Activated T-cell treated with anti-CD3 and anti-CD28 coated beads, Interleukin-2, amount 50 U/mL, for 48 hours (primary cell): ENCODE measurements at regions not wholly inside any gene's neighbourhood (a gene's known extent, or its start where the extent isn't known, plus 50 kb on each side); places are given as distances from the start of the nearest gene placed in this dataset.
"Not testable (repeated sequence)": the region's sequence is repeated elsewhere in the genome, so short reads cannot be mapped to it uniquely, and the experiment has no call there.

Source experiments
- DNase-seq, 2 experiments: peaks; one replicate each; pipeline ENCODE4 v3.0.0-alpha.2; 2020

DNA sequence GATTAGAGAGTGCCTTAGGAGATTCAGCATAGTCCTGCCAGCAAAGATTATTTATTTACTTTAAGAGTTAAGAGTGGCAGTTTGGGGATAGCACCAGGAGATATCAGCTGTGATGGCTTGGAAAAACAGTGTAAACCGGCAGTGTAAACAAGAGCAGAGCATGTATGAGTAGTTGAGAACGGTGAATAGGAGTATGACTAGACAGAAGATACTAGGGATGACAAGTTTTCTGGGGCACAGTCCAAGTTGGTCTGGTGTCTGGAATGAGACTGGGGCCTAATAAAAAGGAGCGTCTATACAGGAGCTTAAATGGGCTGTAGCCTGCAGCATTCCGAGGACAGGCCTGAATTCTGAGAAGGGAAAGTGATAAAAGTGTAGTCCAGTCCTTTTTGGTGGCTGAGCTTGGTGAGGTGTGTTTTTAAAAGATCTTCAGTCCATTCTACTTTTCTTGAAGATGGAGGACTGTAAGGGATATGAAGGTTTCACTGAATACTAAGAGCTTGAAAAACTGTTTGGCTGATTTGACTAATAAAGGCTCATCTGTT, 117.8 kb downstream of the TLR5 start:
- DNase-seq = not testable (repeated sequence)

DNA sequence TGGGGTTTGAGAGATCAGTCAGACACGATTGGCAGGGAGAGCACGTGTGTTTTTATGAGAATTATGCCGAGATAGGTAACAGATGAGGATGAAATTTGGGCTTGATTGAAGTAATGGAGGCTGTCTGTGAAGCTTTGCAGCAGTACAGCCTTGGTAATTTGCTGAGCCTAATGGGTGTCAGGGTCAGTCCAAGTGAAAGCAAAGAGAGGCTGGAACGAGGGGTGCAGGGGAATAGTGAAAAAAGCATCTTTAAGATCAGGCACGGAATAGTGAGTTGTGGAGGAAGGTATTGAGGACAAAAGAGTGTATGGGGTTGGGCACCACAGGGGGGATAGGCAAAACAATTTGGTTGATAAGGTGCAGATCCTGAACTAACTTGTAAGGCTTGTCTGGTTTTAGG, 116.4 kb downstream of the TLR5 start:
- DNase-seq = not testable (repeated sequence)

DNA sequence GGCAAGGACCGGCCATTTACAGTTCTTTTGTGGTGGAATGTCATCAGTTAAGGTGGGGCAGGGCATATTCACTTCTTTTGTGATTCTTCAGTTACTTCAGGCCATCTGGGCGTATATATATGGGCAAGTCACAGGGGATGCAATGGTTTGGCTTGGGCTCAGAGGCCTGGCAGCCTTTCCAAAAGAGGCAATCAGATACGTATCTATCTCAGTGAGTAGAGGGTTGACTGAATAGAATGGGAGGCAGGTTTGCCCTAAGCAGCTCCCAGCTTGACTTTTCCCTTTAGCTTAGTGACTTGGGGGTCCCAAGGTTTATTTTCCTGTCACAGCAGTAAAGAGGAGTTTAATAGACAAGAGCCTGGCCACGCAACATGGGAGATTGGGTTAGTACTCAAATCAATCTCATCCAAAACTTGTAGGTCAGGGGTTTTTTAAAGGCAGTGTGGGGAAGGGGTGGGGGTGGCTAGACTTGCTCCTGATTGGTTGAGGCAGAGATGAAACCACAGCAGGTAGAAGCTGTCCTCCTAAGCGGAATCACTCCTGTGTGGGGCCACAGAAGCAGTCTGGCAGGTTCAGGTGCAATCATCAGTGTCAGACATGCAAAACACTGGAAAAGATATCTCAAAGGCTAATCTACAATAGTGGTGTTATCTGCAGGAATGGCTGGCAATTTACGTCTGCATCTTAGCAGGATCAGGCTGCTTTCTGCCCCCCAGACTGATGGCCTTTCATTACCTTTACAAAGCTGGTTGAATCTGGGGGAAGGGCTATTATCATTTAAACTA, 112.9 kb downstream of the TLR5 start:
- no peak for DNase-seq

DNA sequence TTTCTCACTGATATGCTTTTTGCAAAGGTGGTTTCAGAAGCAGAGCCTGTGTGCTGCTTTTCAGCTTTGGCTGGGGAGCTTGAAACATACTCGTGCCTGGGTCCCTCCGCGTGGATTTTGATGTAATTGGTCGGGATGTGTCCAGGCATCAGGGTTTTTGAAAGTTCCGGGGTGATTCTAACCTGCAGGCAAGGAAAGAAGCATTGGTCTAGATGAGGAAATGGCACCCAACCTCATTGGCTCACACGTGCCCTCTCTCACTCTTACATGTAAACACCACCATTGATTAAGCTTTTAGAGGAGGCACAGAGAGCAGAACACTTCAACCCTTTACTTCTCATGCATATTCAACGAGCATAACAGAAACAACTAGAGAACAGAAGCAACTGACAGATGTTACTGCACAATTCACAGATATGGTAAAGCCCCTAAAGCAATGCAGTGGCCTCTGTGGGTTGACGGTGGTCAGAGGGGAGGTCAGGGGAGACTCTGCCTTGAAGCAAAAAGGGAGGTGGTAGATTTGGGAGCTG, 112.1 kb downstream of the TLR5 start:
- no peak for DNase-seq

DNA sequence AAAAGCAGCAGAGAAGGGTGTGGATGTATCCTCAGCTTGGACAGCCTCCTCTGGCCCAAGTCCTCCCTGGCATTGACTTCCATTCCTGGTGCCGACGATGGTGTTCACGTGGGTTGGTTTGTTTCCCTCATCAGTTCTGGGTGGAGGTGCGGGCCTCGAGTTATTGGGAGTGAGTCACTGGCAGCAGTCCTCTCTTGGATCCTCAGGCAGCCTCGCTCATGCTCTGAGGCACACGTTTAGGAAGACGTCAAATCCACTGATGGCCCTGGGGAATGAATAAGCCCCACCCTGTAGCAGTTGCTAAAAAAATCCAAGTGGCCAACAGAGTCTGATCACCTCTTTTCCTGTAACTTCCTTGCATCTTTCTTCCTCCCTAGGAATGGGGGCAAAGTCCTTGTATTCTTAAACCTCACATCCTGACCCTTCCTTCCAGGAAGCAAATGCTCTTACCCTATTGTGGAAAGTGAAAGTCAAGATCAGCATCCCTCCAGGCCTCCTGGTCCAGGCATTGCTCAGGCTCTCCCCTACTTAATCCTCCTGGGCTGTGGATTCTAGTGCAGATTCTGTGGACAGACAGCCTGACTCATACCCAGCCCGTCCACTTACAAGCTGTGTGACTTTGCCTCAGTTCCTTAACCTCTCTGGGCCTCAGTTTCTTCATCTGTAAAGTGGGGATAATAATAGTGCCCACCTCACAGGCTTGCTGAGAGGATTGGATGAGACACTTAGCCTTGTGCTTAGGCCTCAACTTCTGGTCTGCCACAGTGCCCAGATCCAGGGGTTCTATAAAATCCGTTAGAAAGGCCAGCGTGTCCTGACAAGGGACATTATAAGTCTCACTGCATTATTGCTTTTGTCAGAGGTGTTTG, 111.1 kb downstream of the TLR5 start:
- DNase-seq = no peak

DNA sequence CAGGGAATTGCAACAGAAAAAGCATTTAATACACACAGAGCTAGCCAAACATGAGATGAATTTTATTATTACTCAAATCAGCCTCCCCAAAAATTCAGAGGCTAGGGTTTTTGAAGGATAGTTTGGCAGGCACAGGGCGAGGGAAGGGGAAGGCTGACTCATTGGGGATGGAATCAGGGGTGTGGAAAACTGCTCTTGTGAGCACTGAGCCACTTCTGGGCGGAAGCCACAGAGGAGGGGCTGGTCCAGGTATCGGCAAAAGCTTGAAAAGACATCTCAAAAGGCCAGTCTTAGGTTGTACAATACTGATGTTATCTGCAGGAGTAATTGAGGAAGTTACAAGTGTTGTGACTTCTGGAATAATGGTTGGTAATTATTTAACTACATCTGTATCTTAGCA, 109.4 kb downstream of the TLR5 start:
- DNase-seq = no peak

DNA sequence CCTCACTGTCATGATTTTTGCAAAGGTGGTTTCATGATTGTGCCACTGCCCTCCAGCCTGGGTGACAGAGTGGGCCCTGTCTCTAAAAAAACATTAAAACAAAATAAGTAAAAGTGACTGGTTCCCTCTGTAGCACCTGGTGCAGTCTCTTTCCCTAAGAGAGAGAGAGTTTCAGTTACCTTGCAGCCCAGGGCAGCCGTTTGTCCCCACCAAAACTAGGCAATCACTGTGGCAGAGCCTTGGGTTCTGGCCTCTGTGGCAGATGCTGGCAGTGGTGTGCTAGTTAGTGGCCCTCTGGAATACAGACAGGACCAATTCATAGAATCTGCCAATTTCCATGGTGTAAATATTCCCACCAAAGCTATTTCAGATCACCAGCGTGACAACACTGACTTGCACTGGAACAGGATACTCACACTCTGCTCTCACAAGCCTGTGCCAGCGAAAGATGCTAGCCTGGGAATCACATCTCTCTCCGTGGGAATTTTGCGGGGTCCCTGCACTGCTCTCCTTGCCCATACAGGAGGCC, 108.7 kb downstream of the TLR5 start:
- no peak for DNase-seq

DNA sequence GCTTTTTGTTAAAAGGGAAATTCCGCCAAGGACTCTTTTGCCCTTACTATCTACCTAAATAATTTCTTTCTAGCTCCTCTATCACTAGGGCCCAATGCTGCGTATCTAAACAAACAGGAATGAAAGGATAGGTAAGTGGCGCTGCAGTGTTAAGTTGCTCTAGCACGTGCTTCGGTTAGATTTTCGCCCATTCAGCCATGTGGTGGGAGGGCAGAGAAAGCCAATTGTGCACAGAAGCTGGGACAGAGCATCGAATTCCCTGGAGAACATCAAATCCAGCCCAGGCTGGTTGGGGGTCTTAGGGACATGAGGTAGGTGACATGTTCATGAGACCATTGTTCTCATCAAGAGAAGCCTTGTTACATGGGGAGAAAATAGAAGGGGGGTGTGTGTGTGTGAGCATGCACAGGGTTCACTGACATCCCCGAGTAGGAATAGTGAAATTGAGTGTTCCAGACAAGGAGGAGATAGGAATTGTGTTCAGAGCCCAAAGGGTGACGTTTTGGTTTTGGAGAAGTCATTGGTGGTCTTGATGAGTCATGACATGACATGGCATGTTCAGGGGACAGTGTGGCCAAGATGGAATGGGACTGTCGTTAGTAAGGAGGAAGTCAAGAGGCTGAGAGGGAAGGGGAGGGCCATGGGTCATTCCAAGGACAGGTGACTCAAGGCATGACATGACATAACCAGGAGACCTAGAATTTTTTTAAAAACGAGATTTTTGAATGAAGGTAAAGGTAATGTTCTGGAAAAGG, 107.1 kb downstream of the TLR5 start:
- no peak for DNase-seq

DNA sequence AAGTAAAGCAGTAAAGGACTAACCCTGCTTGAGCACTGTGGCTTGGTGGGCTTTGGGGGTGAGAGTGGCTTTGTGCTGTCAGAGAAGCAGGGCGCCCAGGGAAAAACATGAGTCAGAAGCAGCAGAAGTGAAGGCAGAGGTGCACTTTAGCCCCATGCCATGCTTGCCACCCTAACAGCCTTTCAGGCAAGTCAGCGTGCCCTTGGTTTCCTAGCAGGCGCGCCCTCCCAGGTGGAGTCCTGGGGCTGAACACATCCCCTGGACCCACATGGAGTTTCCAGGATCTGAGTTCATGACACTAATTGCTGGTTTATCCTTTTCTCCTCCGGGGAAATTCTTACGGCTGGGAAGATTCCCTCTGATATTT, 106.6 kb downstream of the TLR5 start:
- DNase-seq = no peak

DNA sequence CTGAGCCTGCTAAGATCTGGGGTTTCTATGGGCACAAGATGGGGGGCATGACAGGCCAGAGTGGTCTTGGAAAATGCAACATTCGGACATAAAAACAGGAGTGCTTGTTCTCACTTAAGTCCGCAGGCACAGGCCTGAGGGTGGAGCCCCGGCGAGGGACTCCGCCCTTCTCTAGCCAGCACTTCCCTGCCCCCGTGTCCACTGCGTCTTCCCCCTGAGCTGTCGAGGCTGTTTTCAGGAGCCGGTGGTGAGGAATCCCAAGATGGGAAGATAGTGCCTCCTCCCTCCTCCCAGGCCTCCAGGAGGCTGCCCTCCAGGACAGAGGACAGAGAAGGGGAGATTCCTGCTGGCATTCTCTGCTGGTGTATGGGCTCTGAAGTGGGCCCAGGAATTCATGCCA, 105.2 kb downstream of the TLR5 start:
- no peak for DNase-seq

DNA sequence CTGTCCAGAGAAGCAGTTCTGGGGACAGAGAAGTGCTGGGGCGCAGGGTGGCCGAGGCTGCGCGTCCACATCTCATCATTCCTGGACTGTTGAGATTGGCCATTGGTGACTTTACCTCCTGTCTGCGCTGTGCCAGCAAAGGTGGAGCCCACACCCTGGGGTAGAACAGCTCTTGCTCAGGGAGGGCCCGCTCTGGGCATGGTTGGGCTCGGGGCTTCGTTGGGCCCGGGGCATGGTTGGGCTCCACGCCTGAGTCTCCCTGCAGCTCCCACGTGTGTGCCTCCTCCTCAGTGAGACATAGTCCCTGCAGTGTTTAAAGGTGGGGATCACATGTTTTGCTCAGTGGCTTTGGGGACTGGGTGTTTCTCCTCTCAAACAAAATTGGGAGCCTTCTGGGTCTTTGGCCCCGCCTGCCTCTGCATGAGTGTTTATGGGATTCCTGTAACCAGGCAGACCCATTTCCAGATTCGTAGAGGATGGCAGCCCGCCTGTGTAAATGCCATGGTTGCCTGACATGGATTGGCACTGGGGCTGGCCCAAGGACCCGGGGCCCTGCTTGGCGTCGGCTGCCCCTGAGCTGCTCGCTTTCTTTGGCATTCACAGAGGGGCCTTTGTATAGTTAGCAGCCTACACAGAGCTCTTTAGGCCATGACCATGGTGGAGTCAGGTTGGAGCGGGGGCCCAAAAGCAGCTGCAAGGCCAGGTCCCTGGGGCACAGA, 104.6 kb downstream of the TLR5 start:
- no peak for DNase-seq

DNA sequence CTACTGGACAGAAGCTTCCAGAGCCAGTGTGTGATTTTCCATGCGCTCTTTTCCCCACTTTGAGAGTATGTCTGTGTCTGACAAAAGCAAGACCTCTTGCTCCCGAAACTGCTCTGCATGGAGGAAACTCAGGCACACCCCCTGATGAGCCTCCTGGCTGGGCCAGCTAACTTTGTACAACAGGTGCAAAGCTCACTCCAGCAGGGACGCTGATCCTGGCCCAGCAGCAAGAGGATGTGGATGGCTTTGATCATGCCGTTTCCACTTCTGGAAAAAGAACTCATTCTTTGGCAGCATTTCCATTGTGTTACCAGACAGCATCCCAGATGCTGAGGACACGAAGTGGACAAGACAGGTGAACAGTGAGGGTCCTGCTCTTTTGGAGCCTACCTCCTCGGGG, 103.1 kb downstream of the TLR5 start:
- no peak for DNase-seq

DNA sequence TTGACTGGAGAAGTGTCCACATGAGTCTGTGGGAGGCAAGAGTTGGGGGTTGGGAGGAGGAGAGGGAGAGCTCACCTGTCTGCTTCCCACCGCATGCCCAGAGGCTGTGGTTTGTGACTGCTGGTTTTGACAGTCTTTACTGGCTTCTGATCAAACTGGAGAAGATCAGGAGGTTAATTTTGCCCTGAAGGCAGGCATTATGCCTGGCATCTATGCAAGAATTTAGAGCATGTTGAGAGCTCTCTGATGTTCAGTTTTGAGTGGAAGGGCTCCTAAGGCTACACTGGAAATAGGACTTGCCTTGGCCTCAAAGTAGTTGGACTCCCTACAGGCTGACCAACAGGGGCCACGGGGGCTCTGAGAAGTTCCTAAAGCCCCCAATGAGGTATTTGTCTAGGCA, 101.6 kb downstream of the TLR5 start:
- DNase-seq = no peak

DNA sequence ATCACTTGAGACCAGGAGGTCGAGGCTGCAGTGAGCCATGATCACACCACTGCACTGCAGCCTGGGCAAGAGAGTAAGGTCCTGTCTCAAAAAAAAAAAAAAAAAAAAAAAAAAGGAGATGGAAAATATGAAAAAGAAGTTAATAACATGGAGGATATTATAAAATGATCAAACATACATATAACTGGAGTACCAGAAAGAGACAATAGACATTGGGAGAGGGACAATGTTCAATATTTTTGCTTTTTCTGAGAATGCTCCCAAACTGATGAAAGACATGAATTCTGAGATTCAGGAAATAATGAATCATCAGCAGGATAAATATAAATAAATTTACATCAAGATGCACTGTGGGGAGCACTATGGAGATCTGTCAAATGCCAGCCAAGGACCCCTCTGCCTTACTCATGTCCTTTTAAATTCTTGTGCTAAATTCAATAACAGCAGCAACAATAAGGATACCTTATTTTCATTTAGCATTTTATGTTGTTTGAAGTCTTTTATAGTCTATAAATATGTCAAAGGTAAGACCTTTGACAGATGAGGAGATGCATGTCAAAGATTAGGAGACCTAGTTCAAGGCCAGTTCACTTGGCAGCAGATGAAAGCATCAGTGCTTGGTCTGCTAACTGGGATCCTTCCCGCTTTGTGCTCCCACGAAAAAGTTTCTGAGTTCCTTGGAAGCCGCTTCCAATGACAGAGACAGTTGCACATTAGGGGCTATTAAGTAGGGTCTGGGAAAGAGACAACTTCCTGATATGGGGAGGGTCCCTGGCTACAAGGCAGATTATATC, 97.7 kb downstream of the TLR5 start:
- DNase-seq = no peak

DNA sequence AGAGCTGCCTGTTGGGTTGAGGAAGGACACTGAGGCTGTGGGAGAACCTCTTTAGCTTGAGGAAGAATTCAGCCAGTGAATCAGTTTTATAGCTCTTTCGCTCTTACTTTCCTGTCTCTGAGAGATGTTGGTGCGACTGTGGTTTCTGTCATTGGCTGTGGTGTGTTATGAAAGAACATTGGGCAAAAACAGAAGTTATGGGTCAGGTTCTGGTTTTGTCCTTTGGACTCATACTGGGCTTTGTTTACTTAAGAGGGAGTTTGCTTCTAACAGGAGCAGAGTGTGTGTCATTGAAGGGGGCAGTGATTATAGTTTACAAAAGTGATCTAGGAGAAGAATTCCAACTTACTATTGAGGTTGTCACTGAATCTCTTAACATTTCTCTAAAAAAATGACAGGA, 97.0 kb downstream of the TLR5 start:
- DNase-seq = no peak

DNA sequence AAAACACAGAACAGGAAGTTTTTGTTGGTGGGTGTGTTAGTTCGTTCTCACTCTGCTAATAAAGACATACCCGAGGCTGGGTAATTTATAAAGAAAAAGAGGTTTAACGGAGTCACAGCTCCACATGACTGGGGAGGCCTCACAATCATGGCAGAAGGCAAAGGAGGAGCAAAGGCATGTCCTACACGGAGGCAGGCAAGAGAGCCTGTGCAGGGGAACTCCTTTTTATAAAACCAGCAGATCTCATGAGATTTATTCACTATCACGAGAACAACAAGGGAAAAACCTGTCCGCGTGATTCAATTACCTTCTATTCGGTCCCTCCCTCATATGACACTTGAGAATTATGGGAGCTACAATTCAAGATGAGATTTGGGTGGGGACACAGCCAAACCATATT, 96.6 kb downstream of the TLR5 start:
- DNase-seq = not testable (repeated sequence)

DNA sequence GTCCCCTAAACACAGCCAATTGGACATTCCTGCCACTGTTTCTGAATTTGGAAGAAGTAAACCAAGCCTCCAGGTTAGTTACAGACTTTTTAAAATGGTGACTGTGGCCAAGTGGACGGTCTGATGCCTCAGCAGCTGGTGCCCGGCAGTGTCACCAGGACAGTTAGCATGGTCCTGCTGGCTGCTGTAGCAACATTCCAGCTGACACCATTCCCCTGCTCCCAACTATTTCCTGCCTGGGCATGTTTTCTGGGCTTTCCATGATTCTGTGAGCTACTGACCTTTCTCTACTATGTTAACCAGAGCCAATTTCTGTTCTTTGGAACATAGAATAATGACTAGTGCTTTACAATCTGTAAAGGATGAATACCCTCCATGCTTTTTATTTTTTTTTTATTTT, 95.0 kb downstream of the TLR5 start:
- no peak for DNase-seq

DNA sequence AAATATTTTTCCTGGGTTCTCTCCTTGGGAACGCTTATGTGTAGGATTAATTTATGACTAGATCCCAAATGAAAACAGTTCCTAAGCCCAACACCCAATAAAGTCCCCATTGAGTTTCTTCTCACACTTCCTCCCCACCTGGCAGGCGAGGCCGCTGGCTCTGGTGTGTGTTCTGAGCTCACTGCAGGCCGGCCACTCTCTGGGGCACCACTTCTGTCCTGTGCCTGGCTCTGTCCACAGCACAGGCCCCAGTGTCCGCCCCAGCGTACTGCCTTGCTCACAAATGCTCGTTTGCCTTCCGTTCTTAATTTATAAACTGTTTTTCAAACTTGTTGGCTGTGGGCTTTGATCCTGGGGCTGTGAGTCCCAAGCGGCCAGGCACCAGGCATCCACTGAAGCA, 90.6 kb downstream of the TLR5 start:
- DNase-seq = no peak

DNA sequence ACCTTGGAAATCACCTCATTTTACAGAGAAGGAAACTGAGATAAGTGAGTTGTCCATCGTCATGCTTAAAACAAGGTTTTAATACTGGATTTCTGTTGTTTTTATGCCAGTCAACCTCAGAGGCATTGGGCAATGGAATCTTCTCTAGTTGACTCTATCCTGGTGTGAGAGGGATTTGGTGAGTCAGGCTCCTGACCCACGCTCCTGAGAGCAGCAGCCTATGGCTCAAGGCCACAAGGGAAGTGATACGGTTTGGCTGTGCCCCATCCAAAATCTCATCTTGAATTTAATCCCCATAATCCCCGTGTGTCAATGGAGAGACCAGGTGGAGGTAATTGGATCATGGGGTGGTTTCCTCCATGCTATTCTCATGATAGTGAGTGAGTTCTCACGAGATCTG, 90.1 kb downstream of the TLR5 start:
- DNase-seq = no peak

DNA sequence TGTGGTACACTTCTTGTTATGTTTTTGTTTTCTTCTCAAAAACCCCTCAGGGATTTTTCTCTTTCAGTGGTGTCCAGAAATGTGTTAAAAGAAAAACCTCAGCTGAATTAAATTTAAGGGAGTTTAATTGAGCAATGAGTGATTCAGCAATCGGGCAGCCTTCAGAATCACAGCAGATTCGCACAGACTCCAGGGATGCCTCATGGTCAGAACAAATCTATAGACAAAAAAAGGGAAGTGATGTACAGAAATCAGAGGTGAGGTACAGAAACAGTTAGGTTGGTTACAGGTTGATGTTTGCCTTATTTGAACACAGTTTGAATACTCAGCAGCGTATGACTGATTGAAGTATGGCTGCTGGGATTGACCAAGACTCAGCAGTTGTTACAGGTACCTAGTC, 86.2 kb downstream of the TLR5 start:
- no peak for DNase-seq

DNA sequence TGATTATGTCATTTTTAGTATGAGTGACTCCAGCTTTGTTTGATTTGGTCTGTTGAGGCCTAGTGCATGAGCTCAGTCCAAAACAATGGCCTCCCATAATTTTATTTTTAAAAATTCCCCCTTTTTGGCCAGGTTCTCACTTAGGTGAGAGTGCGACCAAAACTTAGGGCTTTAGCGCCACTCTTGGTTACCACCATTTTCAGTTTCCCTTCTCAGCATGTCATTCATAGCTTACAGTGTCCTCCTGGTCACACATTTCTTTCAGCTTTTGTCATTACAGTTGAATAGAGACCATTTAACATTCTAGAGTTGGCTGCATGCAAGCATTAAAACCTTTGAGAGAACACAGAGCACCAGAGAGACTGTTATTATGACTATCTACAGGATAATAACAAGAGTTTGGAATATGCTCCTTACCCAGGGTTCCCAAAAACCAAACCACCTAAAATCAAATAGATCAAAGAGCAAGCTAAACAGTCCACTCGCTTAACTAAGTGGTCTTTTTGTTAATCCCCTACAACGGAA, 85.4 kb downstream of the TLR5 start:
- no peak for DNase-seq
